ENCODE measurements at regions not wholly inside any gene's neighbourhood (a gene's known extent, or its start where the extent isn't known, plus 50 kb on each side); places are given as distances from the start of the nearest gene placed in this dataset.

DNA sequence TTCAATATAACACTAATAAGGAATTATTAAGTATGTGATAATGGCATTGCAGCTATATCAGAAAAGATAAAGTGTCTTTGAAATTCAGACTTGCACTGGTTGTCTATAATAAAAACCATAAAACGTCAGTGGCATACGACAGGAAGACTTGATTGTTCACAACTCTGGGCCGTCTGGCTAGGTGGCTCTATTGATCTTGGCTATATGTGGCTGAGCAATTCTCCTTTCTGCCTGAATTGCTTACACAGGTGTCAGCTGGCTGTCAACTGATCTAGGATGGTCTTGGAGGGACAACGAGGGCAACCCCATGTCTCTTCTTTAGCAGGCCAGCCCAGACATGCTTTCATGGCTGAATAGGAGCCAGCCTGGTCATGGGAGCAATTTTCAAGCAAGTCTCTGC lies 359.1 kb downstream of the QKI start:
- TF ChIP-seq, protein P1, sequence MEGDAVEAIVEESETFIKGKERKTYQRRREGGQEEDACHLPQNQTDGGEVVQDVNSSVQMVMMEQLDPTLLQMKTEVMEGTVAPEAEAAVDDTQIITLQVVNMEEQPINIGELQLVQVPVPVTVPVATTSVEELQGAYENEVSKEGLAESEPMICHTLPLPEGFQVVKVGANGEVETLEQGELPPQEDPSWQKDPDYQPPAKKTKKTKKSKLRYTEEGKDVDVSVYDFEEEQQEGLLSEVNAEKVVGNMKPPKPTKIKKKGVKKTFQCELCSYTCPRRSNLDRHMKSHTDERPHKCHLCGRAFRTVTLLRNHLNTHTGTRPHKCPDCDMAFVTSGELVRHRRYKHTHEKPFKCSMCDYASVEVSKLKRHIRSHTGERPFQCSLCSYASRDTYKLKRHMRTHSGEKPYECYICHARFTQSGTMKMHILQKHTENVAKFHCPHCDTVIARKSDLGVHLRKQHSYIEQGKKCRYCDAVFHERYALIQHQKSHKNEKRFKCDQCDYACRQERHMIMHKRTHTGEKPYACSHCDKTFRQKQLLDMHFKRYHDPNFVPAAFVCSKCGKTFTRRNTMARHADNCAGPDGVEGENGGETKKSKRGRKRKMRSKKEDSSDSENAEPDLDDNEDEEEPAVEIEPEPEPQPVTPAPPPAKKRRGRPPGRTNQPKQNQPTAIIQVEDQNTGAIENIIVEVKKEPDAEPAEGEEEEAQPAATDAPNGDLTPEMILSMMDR (IDR thresholded peaks at IDR 0.05; ENCODE audit: insufficient read depth, low read length, poor library complexity, severe bottlenecking): no peak
- no peak for TF ChIP-seq EZH2phosphoT487 (conservative IDR thresholded peaks at IDR 0.05; ENCODE audit: low read length)
